Smooth muscle cell (in vitro differentiated cells): ENCODE measurements at regions not wholly inside any gene's neighbourhood (a gene's known extent, or its start where the extent isn't known, plus 50 kb on each side); places are given as distances from the start of the nearest gene placed in this dataset.

Source experiments
- DNase-seq: peaks from one replicate; lab custom pipeline; 2025; ENCODE audit not compliant: unreplicated experiment; lab: John Stamatoyannopoulos, UW
- H2AFZ ChIP-seq: fragments of 200-600 bp; sonication (generic); 2 replicates; pipeline ENCODE4 v1.6.0; 2016; ENCODE audit warnings: antibody characterized with exemption, low read depth, mild to moderate bottlenecking
- H3F3A ChIP-seq: fragments of 200-600 bp; sonication (generic); 2 replicates; pipeline ENCODE4 v1.6.0; 2017; ENCODE audit warnings: antibody characterized with exemption, low read depth
- H3K27ac ChIP-seq: fragments of 200-600 bp; sonication (generic); 2 replicates; pipeline ENCODE4 v1.5.1; 2016; ENCODE audit warnings: low read depth, mild to moderate bottlenecking
- H3K27me3 ChIP-seq: fragments of 200-600 bp; sonication (generic); 2 replicates; pipeline ENCODE4 v1.6.1; 2016; ENCODE audit warnings: low read depth, mild to moderate bottlenecking
- H3K36me3 ChIP-seq: fragments of 200-600 bp; sonication (generic); 2 replicates; pipeline ENCODE4 v1.5.1; 2016; ENCODE audit warnings: low read depth
- H3K4me1 ChIP-seq: fragments of 200-600 bp; sonication (generic); 2 replicates; pipeline ENCODE4 v1.5.1; 2016; ENCODE audit warnings: low read depth
- H3K4me2 ChIP-seq: fragments of 200-600 bp; sonication (generic); 2 replicates; pipeline ENCODE4 v1.6.0; 2016; ENCODE audit warnings: mild to moderate bottlenecking
- H3K4me3 ChIP-seq: fragments of 200-600 bp; sonication (generic); 2 replicates; pipeline ENCODE4 v1.5.1; 2016; ENCODE audit warnings: mild to moderate bottlenecking
- H3K79me2 ChIP-seq: fragments of 200-600 bp; sonication (generic); 2 replicates; pipeline ENCODE4 v1.6.0; 2016; ENCODE audit warnings: low read depth, mild to moderate bottlenecking
- H3K9ac ChIP-seq: fragments of 200-600 bp; sonication (generic); 2 replicates; pipeline ENCODE4 v1.6.0; 2016; ENCODE audit warnings: low read depth
- H3K9me3 ChIP-seq: fragments of 200-600 bp; sonication (generic); replicated peaks from 2 replicates; pipeline ENCODE4 v1.5.1; 2016; ENCODE audit warnings: low read depth
- H4K20me1 ChIP-seq: fragments of 200-600 bp; sonication (generic); 2 replicates; pipeline ENCODE4 v1.6.0; 2016; ENCODE audit warnings: low read depth
- WGBS: methylation state at CpG from one replicate; pipeline ENCODE4 v1.1.7; 2016; ENCODE audit warnings: low lambda C conversion rate; 5-methylcytosine and 5-hydroxymethylcytosine counted together
- TF ChIP-seq, protein P1 (sequence below): fragments of 200-600 bp; sonication (generic); IDR thresholded peaks from 2 replicates; pipeline ENCODE4 v1.5.1; 2017; ENCODE audit warnings: borderline replicate concordance, mild to moderate bottlenecking, antibody characterized with exemption; ENCODE audit not compliant: insufficient read depth, poor library complexity, severe bottlenecking

DNA sequence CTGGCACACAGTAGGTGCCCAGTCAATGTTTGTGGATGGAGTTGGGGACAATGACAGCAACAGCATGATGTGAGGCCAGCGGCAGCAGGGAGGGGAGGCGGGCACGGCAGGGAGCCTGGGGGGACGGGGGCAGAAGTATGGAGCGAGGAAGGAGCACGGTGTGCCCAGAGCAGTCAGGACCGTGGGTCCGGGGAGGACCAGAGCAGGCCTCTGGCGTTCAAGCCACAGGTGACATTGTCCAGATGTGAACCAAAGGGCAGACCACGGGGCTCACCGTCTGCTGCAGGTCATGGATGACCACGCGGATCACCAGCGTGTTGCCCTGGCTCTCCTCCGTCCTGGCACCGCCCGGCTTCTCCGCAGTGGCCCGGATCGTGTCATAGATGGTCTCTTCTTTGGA is 105.5 kb downstream of the SHANK2 start:
- no peaks in the 10 kb centered on the region for H3K79me2 ChIP-seq
- 93% methylated on average over 20 of the region's 20 CpGs for WGBS
- H4K20me1 ChIP-seq, result no peaks in the 10 kb centered on the region
- no peak overlapping the region for H3K9ac ChIP-seq
- no peaks in the 10 kb centered on the region for H3F3A ChIP-seq
- no peak overlapping the region for H2AFZ ChIP-seq
- H3K9me3 ChIP-seq, result no peaks in the 10 kb centered on the region
- TF ChIP-seq, protein P1, sequence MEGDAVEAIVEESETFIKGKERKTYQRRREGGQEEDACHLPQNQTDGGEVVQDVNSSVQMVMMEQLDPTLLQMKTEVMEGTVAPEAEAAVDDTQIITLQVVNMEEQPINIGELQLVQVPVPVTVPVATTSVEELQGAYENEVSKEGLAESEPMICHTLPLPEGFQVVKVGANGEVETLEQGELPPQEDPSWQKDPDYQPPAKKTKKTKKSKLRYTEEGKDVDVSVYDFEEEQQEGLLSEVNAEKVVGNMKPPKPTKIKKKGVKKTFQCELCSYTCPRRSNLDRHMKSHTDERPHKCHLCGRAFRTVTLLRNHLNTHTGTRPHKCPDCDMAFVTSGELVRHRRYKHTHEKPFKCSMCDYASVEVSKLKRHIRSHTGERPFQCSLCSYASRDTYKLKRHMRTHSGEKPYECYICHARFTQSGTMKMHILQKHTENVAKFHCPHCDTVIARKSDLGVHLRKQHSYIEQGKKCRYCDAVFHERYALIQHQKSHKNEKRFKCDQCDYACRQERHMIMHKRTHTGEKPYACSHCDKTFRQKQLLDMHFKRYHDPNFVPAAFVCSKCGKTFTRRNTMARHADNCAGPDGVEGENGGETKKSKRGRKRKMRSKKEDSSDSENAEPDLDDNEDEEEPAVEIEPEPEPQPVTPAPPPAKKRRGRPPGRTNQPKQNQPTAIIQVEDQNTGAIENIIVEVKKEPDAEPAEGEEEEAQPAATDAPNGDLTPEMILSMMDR, result no peak
- no peaks in the 10 kb centered on the region for H3K36me3 ChIP-seq
- H3K27ac ChIP-seq, result no peak overlapping the region
- H3K4me2 ChIP-seq, result no peak overlapping the region
- H3K4me1 ChIP-seq, result no peaks in the 10 kb centered on the region
- H3K27me3 ChIP-seq, result no peaks in the 10 kb centered on the region
- no peak overlapping the region for H3K4me3 ChIP-seq
- no peak for DNase-seq

DNA sequence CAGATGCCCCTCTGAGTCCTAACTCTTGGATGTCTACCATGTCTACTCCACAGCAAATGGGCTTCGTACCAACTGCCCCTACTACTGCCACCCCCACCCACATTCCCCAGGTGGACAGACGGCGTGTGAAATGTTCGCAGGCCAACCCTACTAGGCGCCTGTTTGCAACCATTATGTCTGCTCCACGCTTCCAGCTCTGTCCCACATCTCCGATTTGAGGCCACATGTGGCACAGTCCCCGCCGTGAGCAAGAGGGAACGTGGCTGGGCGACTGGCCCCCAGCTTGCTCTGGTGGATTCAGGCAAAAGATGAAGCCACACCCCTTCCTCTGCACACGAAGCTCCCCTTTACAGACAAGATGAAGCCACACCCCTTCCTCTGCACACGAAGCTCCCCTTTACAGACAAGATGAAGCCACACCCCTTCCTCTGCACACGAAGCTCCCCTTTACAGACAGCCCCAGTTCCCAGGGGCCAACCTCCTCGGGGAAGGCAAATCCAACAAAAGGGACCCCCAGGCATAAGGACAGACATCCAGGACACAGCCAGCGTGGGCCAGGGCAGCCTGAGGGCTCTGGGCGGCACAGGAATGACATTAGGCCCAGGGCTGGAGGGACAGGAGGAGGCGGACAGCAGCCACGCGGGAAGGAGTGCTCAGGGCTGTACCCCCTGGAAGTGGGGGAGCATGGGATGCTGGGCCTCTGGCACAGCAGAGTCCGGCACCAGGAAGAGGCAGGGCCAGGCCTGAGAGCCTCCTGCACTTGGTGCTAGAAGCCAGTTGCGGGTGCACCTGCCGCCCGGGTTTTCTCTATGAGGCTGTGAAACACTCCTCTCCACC is 106.2 kb downstream of the SHANK2 start:
- no peak overlapping the region for H3K4me3 ChIP-seq
- no peaks in the 10 kb centered on the region for H3K36me3 ChIP-seq
- H3F3A ChIP-seq, result no peaks in the 10 kb centered on the region
- H3K9me3 ChIP-seq, result no peaks in the 10 kb centered on the region
- H2AFZ ChIP-seq, result no peak overlapping the region
- no peak overlapping the region for H3K9ac ChIP-seq
- TF ChIP-seq, protein P1, result no peak
- H4K20me1 ChIP-seq, result no peaks in the 10 kb centered on the region
- no peak for DNase-seq
- no peaks in the 10 kb centered on the region for H3K27me3 ChIP-seq
- no peak overlapping the region for H3K4me2 ChIP-seq
- H3K27ac ChIP-seq, result no peak overlapping the region
- H3K4me1 ChIP-seq, result no peaks in the 10 kb centered on the region
- H3K79me2 ChIP-seq, result no peaks in the 10 kb centered on the region
- 82% methylated on average over 24 of the region's 24 CpGs for WGBS

DNA sequence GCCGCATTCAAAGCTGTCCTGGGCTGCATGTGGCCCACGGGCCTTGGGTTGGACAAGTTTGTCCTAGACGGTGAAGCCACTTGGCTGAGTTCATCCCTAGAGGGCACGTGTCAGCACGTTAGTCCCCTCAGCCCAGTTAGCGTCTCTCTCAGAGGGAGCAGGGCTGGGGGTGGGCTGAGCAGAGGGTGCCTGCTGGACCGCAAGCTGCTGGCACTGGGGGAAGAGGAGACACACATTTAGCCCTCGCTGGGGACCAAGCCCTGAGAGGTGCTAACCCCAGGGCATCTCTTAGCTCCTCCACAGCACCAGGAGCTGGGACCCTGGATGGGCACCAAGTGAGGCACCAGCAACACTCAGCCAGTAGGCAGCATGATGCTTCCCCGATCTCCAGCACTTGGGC is 107.0 kb downstream of the SHANK2 start:
- Histone ChIP-seq H3K9ac (no peak overlapping the region), H2AFZ (no peak overlapping the region), H3K27ac (no peak overlapping the region), H3K79me2 (no peaks in the 10 kb centered on the region), H3K4me2 (no peak overlapping the region), H3F3A (no peaks in the 10 kb centered on the region), H3K4me1 (no peaks in the 10 kb centered on the region), H3K36me3 (no peaks in the 10 kb centered on the region), H3K4me3 (no peak overlapping the region), H3K27me3 (no peaks in the 10 kb centered on the region), H3K9me3 (no peaks in the 10 kb centered on the region), H4K20me1 (no peaks in the 10 kb centered on the region)
- WGBS, result 89% methylated on average over 9 of the region's 9 CpGs
- DNase-seq, result no peak
- TF ChIP-seq, protein P1, result no peak

DNA sequence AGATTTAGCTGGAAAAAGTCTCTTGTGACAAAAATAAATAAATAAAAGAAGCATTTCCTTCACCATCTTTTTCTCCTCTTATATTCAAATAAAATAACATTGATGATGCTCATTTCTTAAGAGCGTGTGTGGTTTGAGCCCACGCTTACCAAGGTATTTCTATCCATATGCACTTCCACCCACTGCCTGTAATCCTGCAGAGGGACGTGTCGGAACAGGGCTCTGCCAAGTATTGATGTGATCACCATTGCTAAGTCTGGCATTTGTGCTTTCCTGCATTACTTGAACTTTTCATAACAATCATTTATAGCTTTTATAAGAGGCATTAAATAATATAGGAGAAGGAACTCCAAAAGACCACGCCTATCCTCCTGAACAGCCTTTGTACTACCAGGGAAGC is 107.6 kb downstream of the SHANK2 start:
- H3K4me1 ChIP-seq, result no peaks in the 10 kb centered on the region
- no peaks in the 10 kb centered on the region for H4K20me1 ChIP-seq
- H3K27me3 ChIP-seq, result no peaks in the 10 kb centered on the region
- H3K9me3 ChIP-seq, result no peaks in the 10 kb centered on the region
- TF ChIP-seq, protein P1, result no peak
- no peak overlapping the region for H3K4me2 ChIP-seq
- H2AFZ ChIP-seq, result no peak overlapping the region
- no peak overlapping the region for H3K9ac ChIP-seq
- no peaks in the 10 kb centered on the region for H3K36me3 ChIP-seq
- no peak overlapping the region for H3K27ac ChIP-seq
- WGBS, result 79% methylated on average over 5 of the region's 5 CpGs
- H3K4me3 ChIP-seq, result no peak overlapping the region
- H3K79me2 ChIP-seq, result no peaks in the 10 kb centered on the region
- no peaks in the 10 kb centered on the region for H3F3A ChIP-seq
- DNase-seq, result no peak
